NB4 (cell line): ENCODE measurements at regions not wholly inside any gene's neighbourhood (a gene's known extent, or its start where the extent isn't known, plus 50 kb on each side); places are given as distances from the start of the nearest gene placed in this dataset.

Experiments
- MAX ChIP-seq: IDR thresholded peaks from 2 replicates; pipeline ENCODE4 v1.6.1; 2011; ENCODE audit warnings: low read depth, low read length
- POLR2A ChIP-seq: IDR thresholded peaks from 2 replicates; pipeline ENCODE4 v1.6.1; 2011; ENCODE audit warnings: mild to moderate bottlenecking; ENCODE audit not compliant: insufficient read length; ENCODE audit errors: extremely low read depth
- TF ChIP-seq, protein P1 (sequence below): IDR thresholded peaks from one replicate; pipeline ENCODE4 v1.5.1; 2012; ENCODE audit warnings: low read depth, low read length

- TF ChIP-seq, protein P1, sequence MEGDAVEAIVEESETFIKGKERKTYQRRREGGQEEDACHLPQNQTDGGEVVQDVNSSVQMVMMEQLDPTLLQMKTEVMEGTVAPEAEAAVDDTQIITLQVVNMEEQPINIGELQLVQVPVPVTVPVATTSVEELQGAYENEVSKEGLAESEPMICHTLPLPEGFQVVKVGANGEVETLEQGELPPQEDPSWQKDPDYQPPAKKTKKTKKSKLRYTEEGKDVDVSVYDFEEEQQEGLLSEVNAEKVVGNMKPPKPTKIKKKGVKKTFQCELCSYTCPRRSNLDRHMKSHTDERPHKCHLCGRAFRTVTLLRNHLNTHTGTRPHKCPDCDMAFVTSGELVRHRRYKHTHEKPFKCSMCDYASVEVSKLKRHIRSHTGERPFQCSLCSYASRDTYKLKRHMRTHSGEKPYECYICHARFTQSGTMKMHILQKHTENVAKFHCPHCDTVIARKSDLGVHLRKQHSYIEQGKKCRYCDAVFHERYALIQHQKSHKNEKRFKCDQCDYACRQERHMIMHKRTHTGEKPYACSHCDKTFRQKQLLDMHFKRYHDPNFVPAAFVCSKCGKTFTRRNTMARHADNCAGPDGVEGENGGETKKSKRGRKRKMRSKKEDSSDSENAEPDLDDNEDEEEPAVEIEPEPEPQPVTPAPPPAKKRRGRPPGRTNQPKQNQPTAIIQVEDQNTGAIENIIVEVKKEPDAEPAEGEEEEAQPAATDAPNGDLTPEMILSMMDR, result no peak
- TF ChIP-seq MAX (no peak), POLR2A (no peak)
Measured at GRCh38 chr10:14425034-14425433, 94.3 kb upstream of the FRMD4A start.
